ENCODE measurements at regions not wholly inside any gene's neighbourhood (a gene's known extent, or its start where the extent isn't known, plus 50 kb on each side); places are given as distances from the start of the nearest gene placed in this dataset.

DNA sequence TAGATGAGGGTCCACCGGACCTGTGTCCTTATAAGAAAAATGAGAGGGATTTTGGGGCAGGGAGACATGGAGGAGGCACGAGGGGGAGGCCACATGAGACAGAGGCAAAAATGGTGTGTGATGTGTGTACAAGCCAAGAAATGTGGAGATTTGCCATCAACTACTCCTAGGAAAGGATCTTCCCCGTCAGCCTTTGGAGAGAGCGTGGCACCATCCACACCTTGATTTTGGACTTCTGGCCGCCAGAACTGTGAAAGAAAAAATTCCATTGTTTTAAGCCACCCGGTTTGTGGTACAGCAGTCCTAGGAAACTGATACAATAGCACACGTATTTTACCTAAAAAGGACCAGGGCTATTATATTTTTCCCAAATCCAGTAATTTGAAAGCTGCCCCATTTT is 829.0 kb upstream of the SALL3 start:
- DNase-seq = no peak

DNA sequence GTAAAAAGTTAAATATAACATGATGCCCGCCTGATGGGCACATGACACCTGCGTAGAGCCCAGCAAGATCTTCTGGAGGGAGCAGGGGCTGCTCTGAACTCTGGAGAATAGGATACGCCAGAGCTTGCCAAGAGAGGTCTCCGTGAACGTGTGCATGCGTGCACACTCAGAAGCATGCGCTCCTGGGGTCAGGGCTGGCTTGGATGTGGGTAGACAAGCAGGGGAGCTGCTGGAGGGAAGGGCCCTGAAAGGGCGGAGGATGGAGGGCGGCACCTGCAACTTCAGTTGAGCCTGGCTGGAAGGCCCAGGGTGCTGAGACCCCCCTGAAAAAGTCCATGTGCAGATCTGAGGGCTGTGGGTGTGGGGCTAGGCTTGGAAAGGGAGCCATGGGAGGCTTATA is 828.4 kb upstream of the SALL3 start:
- DNase-seq = no peak

DNA sequence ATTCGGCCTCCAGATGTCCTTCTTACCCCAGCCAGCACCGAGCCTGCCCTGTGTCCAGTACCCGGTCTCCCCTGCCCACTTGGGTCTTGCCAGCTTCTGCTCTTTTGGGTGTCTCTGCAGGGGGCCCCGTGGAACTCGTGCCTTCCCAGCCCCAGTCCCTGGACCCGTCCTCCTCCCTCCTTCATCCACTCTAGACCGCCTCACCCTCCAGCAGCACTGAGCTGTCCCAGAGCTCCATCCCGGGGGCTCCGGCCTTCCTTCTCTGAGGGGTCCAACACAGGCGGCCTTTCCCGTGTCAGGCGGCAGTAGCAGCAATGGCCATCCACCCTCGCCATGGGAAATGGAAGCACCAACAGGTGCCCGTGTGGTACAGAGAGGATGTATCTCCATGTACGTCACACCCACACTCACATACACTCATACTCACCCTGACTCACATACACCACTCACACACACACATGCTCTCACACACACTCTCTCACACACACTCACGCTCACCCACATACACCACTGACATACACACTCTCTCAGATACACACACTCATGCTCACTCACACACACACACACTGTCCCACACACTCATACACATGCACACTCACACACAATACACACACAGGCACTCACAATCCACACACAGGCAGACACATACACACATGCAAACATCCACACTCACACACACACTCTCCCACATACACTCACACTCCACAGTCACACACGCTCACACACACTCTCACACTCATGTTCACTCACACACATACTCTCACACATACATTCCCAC is 827.5 kb upstream of the SALL3 start:
- DNase-seq = no peak

DNA sequence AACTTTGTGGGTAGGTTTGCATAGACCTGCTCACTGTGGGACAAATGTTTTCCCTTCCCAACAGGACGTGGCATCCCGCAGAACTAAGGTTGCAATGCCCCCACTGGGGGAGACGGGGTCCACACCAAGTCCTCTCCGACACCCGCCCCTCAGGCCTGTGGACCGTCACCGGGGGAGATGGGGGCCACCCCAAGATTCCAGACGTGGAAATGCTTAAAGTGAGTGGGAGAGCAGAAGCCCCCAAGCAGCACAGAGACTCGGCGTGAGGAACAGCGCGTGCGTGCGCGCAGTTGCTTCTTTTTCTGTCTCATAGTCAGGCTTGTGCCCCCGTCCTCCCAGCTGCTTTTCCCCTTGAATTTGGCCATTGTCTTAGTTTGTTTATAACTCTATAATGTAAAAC is 826.3 kb upstream of the SALL3 start:
- no peak for DNase-seq

DNA sequence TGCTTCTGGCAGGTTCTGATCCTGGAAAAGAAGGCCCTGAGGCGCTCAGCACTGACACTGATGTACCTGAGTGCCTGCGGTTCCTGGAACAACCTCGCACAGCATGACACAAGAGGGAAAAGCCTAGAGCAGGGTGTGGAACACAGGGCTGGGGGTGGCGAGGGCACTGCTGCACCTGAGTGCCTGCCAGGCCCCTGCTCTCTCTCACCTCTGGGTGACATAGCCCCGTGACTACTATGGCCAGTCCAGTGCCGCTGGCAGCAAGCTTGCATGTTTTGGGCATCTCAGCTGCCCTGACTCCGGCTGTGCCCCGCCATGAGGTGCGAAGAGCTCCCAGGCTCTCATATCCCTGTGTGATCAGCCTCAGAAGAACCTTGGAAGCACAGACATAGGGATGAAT is 825.2 kb upstream of the SALL3 start:
- DNase-seq = no peak

DNA sequence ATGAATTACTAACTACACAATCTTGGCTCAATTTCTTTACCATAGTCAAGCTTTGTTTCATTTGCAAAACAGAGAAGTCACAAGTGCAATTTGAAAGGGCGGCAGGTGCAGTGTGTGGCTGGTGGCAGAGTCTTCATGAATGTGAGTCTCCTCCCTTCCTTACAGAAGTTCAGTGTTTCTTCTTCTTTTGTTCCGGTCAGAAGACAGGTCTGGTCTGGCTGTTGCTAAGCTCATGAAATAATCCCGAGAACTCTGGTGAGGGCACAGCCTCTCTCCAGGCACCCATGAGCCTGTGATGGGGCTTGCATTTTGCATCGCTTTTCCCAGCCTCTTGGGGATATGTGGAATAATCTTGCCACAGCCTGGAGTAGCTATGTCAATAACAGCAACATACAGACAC is 824.8 kb upstream of the SALL3 start:
- DNase-seq = no peak

DNA sequence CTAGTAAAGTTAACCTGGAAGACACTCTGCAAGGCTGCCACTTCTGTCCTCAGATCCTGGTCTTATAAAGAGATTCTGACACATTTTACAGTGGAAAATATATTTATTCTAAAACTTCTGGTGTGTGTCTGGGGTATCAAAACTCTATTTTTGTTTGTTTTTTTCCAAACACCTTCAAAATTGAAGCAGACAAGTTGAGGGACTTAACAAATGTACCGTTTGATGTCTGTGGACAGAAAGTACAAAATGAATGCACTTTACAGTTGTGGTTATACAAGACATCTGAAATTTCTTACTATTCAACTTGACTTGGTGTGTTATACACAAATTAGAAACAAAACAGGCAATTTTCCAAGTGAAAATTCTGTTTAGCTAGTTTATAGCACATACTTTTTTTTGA is 823.2 kb upstream of the SALL3 start:
- DNase-seq = no peak

DNA sequence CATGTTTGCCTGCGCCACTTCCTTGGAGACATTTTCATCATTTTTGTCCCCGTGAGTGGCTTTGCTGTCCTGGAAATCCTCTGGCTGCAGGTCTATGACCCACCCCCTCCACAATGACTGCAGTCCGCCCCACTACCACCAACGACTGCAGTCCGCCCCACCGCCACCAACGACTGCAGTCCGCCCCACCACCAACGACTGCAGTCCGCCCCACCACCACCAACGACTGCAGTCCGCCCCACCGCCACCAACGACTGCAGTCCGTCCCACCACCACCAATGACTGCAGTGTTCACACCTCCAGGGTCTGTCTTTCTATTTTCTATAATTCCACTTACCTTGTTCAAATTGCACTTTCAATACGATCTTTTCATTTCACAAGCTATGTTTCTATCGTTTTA is 820.7 kb upstream of the SALL3 start:
- DNase-seq = no peak

DNA sequence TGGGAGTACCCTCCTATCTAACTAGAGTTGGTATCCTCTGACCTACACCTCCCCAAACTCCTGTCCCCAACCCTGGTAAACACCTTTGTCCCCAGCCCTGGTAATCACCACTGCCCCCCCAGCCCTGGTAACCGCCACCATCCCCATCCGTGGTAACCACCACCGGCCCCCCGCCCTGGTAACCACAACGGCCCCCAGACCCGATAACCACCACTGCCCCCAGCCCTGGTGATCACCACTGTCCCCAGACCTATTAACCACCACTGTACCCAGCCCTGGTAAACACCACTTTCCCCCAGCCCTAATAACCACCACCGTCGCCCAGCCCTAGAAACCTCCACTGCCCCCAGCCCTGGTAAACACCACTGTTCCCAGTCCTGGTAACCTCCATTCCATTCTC is 820.2 kb upstream of the SALL3 start:
- no peak for DNase-seq

DNA sequence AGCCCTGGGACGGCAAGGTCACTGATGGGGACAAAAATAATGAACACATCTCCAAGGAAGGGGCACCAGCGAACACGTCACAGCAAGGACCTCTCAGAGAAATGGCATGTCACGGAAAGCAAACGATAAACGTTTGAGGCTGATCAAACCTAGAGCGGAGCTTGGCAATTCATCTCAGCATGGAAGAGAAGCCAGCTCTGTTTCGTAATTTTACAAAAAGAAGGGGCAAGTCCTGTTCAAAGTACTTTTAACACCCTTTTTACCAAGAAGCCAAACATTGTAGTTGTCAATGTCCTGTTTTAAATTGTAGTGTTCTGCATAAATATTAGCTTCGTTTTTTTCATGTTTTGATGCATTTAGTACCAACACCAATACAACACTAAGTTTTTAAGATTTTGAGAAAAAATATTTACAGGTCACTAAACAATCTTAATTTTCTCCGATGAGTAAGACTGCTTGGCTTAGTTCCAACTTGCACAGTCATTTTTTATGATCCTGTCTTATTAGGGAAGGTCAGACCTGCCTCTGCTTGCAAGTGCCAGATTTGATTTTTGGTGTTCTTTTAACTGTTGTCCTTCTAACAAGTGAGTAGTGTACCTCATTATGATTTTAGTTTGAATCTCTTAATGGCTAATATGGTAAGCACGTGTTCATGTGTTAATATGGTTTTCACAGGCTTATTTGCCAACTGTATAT is 818.5 kb upstream of the SALL3 start:
- DNase-seq = no peak

DNA sequence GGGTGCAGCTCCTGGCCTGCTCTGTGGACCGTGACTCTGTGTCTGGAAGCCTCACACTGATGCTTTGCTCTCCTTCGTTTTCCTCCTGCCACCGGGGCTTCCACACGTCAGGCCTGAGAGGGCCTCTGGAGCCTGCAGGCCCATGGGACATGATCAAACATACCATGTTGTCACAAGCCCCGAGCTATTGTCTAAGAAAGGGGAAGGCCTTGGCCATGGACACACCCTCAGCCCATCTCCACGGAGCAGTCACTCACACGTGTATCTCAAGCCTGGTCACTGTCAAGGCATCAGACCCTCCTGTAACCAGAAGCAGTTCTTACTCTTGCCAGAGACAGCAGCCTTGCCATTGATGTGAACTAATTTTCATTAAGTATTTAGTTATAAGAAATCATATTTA is 814.1 kb upstream of the SALL3 start:
- DNase-seq = no peak

DNA sequence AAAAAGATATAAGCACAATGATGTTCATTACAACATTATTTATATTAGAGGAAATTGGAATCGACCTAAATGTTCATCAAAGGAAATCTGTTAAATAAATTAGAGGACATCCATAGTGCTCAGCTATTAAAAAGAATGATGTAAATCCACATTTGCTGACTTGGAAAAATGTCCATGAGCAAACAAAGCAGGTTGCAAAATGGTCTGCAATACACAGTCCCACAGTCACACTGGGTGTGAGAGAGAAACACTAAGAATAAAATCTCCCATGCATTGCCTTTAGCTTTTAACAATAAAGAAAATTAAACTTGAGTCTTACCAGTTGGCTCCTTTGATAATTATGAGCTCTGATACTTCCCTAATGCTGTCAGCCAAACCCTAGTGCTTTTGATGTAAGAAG is 811.1 kb upstream of the SALL3 start:
- DNase-seq = no peak

DNA sequence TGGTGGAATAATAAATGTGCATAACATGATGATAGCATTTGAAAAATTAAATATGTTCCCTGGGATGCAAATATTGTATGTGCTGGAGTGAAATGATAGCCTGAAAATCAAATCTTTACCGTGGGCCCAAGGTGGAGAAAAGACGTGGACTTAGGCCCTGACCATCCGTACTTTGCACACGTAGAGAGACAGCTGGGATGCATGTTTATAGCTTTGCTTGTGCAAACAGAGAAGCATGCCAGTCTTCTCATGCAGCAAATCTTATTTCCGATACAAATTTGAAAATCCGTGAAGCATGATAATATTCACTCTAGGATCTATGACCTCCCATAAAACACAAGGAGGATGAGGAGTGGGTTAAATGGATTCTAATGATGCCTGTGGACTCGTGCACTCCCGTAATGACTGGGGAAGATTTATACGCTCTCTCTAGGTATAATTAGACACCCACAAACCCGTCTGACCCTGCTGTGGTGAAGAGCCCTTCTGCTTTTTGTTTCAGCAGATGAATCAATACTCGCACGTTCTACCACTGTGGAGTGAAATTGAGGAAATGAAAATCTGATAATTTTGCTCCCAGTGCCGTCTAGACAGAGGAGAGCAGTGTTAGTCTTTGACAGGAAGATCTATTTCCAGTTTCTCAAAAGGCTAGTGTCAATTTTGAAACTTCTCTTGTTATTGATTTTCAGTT is 810.3 kb upstream of the SALL3 start:
- no peak for DNase-seq

DNA sequence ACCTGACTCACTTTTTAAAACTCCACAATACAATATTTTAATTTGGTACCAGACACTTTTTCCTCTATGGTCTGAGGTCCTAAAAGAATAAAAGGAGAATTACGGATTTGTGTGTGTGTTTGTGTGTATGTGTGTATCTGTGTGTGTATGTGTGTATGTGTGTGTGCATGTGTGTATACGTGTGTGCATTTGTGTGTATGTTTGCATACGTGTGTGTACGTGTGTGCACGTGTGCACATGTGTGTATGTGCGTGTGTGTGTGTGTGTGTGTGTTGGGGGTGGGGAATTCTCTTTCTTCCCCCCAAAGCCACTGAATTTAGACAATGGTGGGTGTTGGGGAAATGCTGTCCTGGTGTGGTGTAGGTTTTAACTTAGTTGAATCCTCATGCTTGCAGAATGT is 807.7 kb upstream of the SALL3 start:
- no peak for DNase-seq

DNA sequence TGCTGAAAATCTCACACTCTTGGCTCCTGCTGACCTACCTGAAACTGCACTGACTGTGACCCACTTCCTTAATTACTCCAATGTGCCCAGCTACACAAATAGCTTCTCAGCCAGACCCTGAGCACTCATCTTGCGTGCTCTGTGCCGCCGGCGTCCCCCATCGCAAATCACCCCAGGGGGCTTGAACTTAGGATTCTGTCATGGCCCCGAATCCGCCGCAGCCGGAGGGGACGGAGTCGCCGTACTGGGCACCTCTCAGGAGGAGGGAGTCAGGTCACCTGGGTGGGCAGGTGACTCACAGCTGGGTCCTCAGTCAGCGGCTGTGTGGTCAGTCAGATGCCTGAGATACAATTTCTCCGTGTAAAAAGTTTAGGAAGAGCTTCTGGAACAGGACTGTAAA is 804.9 kb upstream of the SALL3 start:
- DNase-seq = no peak

DNA sequence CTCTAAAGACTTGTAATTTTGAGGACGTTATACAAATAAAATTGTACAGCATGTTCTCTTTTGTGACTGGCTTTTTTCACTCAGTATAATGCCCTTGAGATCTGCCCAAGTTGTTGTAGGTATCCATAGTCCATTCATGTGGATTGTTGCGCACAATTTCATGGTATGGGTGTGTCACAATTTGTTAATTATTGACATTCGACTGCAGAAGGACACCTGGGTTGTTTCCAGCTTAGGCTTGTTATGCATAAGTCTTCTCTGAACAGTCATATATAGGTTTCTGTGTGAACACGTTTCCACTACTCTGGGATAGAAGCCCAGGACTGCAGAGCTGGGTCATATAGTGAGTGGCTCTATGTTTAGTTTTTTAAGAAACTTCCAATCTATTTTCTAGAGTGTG is 800.8 kb upstream of the SALL3 start:
- no peak for DNase-seq

DNA sequence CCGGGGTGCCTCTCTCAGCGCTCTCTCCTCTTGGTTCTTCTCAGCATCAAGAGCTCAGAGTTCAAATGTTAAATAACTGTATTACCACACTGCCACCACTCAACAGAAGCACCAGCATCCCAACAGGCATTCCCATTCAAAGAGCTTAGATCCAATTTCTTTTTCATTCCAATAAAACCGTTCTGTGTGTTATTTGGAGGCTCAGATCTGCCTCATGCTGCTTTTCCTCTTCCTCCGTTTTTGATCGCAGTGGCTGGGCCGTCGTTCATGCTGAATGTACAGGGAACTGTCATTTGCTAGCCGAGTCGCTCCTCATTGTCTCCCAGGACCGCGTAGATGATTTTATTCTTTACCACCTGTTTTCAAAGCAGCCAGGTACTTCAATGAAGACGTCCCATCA is 798.9 kb upstream of the SALL3 start:
- DNase-seq = no peak

DNA sequence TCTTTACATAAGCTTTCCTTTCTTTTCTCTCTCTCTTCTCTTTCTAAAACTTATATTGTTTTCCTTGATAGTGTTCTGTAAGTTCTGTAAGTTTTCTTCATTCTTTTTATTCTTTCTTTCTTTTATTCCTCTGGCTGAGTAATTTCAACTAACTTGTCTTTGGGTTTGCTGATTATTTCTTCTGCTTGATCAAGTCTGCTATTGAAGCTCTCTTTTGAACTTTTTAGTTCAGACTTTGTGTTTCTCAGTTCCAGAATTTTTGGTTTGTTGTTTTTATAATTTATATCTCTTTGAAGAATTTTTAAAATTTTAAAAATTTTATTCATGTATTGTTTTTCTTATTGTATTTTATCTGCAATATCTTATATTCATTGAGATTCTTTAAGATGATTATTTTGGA is 795.8 kb upstream of the SALL3 start:
- DNase-seq = no peak

DNA sequence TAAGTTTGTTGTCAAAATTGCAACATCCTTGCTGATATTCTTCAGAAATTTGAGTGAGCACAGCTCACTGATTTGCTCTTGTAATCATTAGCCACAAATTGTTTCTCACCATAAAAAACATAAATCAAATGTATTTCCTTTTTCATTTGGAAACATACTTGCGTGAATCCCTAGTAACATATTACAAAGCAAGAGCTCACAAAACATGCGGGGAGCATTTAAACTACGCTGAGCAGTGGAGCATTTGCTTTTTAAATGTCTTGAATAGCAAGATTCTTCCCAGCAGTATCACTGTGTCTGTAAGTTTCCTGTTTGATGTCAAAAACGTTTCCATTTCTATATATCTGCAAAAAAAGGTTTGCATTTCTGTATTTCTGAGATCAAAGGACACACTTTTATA is 788.3 kb upstream of the SALL3 start:
- DNase-seq = no peak

DNA sequence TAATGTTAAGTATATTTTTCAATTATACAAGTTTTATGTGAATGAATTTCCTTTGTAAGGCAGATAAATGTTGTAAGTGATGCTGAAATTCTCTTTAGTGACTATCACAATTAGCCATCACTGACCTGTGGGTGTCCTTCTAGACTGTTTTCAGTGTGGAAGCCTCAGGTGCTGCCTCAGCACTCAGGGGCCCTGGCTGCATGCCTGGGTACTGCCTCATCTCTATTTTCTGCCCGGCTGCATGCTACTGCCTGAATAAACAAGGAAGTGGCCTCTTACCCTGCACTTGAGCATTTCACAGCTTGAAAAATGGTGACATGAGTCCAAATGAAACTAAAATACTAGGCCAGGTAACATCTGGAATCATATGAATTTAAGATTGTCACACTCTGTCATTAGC is 787.6 kb upstream of the SALL3 start:
- peak; percentile 50 for DNase-seq

DNA sequence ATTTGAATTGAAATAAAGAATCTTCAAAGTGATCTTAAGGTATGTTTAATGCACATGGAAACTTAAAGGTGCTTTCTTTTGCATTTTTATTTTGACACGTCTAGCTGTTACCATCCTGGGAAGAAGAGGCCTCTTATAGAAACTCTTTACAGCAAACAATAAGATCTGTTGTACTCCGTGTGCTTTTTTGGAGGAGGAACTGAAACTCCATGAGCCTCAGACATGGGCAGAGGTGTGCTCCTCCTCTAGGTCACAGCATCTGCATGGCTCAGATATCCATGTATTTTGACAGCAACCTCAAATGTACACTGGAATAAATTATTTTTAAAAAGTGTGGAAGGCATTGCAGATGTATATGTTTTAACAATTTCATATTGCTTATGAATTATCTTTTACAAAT is 783.3 kb upstream of the SALL3 start:
- DNase-seq = no peak

DNA sequence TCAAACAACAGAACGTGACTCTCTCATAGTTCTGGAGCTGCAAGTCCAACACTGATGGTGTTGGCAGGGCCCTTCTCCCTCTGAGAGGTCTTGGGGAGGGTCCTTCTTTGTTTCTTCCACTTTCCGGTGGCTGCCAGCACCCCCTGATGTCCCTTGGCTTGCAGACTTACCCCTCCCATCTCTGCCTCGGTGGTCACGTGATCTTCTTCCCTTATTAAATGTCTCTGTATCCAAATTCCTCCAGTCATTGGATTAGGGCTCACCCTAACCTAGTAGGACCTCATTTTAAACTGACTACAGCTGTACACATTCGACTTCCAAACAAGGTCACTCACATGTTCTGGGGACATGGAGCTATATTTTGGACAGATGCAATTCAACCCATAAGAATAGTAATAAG is 780.6 kb upstream of the SALL3 start:
- no peak for DNase-seq

DNA sequence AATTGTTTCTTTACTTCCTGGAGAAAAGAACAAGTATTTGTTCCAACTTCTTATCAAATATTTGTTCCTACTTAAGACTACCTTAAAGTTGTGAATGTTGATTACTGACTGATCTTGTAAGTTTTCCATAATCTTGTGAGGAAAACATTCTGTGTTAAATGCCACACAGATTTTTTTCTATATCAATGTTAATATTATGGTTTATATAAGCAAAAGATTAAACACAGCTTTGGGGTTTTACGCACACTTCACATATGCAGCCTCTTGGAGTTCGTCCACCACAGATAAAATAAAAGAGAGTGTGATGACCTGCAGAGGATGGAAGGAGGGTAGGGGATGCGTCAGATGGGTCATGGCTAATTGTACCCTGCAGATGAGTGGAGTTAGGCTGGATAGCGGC is 780.0 kb upstream of the SALL3 start:
- no peak for DNase-seq

Measured in renal pelvis (tissue), 1 donor.